GM13977 (cell line): ENCODE measurements at regions not wholly inside any gene's neighbourhood (a gene's known extent, or its start where the extent isn't known, plus 50 kb on each side); places are given as distances from the start of the nearest gene placed in this dataset.

Source experiments
- DNase-seq: peaks from one replicate; pipeline ENCODE4 v3.0.0; 2012; ENCODE audit warnings: low spot score
- in situ Hi-C: fragments of 300-500 bp; cut with MboI; formaldehyde crosslinking; loops from one replicate; pipeline ENCODE4 v1.12.0; 2022; ENCODE audit warnings: low sequenced_read_pairs, low pct_unique_long_range_greater_than_20kb, mixed read lengths, inconsistent platforms; ENCODE audit not compliant: unreplicated experiment
- TF ChIP-seq, protein P1 (sequence below): IDR thresholded peaks from 2 replicates; pipeline ENCODE4 v1.5.1; 2012; ENCODE audit warnings: mild to moderate bottlenecking, control low read depth; ENCODE audit not compliant: insufficient read depth; ENCODE audit errors: extremely low read depth, missing control alignments

DNA sequence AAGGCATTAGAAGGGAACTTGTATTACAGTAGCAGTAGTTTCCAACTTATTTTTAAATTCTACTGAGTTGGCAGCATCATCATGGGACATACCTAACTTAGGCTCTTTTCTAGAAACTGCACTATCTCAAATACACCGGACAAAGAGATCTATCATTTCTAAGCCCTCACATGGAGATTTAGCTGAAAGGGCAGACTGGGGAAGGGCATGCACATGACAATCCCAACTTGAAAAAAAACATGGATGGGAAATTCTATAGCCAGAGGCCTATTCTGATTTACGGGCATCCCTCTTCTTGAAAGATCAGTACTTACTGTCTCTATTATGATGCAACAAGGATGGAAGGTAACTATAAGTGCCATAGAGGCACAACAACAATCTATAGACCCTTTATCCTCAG is 1328.6 kb downstream of the UQCRFS1 start:
- in situ Hi-C loops = no loop called here
- DNase-seq = no peak
- TF ChIP-seq, protein P1, sequence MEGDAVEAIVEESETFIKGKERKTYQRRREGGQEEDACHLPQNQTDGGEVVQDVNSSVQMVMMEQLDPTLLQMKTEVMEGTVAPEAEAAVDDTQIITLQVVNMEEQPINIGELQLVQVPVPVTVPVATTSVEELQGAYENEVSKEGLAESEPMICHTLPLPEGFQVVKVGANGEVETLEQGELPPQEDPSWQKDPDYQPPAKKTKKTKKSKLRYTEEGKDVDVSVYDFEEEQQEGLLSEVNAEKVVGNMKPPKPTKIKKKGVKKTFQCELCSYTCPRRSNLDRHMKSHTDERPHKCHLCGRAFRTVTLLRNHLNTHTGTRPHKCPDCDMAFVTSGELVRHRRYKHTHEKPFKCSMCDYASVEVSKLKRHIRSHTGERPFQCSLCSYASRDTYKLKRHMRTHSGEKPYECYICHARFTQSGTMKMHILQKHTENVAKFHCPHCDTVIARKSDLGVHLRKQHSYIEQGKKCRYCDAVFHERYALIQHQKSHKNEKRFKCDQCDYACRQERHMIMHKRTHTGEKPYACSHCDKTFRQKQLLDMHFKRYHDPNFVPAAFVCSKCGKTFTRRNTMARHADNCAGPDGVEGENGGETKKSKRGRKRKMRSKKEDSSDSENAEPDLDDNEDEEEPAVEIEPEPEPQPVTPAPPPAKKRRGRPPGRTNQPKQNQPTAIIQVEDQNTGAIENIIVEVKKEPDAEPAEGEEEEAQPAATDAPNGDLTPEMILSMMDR = no peak

DNA sequence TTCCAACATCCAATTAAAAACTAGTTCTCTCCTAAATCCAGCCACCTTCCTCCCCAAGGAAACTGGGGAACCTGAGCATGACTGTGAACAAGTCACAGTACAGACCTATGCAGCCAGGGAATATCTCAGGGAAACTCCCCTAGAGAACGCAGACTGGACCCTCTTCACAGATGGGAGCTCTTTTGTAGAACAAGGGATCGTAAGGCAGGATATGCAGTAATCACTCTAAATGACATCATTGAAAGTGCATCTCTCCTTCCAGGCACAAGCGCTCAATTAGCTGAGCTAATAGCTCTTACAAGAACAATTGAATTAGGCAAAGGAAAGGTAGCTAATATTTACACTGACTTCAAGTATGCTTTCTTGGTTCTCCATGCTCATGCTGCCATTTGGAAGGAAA is 1331.7 kb downstream of the UQCRFS1 start:
- no peak for DNase-seq
- TF ChIP-seq, protein P1 = no peak
- in situ Hi-C loops = no loop called here

DNA sequence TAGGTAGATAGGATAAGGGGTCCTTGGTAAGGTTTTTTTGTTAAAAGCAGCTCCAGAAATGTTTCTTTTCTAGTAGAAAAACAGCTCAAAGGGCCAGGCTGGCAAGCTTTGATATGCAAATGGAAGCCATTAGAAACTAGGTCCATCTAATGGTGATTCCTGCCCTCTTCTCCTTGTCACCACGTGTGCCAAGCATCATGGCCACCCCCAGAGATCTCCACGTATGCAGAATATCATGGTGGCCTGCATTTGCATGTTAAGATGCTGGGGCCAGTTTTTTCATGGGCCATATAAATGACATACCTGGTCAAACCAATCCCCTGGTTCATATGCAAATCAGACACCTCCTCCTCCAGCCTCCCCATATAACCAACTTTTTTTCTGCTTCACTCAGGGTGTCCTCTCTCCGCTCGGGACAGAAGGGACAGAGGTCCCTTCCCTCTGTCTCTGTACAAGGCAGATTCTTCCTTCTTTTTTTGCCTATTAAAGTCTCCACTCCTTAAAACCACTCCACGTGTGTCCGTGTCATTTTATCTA is 1335.9 kb downstream of the UQCRFS1 start:
- TF ChIP-seq, protein P1 = no peak
- in situ Hi-C loops = no loop called here
- no peak for DNase-seq

DNA sequence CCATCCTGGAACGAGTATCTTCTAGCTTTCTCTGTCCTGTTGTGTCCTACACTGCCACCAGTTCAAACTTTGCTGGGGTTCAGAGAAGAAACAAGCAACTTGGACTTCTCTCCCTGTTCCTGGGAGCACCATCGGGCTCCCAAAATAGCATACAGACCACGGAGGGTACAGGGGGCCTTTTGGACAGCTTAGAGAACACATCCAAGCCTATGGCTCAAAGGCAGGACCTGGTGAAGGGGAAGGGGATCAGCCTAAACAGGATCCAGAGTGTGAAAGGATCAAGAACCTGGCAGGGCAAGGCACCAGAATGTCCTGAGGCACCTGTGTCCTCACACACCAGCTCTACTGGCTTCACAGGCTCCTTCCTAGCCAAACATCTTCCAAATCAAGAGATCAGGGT is 1336.5 kb downstream of the UQCRFS1 start:
- DNase-seq = no peak

DNA sequence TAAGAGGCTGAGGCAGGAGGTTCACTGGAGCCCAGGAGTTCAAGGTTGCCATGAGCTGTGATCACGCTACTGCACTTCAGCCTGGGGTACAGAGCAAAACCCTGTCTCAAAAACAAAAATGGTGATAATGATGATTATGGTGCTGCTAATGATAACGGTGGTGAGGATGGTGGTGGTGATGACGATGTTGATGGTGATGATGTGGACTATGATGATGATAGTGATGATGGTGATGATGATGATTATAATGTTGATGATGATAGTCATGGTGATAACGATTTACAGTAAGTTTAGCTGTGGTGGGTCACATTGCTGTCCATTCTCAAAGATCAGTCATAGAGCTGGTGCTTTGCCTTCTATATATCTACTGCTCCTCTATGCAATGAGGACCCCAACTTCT is 1340.6 kb downstream of the UQCRFS1 start:
- in situ Hi-C loops = no loop called here
- TF ChIP-seq, protein P1 = no peak
- DNase-seq = no peak

More for the DNA sequence above, 1336.5 kb downstream of the UQCRFS1 start:
- in situ Hi-C loops = no loop called here
- TF ChIP-seq, protein P1 = no peak

DNA sequence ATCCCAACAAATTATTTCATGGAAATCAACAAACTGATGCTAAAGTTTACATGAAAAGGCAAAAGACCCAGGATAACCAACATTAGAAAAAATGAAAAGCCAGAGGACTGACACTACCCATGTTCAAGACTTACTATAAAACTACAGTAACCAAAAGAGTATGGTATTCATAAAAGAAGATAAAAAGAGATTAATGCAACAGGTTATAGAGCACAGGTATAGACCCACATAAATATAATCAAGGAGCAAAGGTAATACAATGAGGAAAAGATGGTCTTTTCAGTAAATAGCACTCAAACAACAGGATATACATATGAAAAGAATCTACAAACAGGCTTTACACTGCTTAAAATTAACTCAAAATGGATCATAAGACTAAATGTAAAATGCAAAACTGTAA is 1342.7 kb downstream of the UQCRFS1 start:
- in situ Hi-C loops = no loop called here
- no peak for DNase-seq
- TF ChIP-seq, protein P1 = no peak

DNA sequence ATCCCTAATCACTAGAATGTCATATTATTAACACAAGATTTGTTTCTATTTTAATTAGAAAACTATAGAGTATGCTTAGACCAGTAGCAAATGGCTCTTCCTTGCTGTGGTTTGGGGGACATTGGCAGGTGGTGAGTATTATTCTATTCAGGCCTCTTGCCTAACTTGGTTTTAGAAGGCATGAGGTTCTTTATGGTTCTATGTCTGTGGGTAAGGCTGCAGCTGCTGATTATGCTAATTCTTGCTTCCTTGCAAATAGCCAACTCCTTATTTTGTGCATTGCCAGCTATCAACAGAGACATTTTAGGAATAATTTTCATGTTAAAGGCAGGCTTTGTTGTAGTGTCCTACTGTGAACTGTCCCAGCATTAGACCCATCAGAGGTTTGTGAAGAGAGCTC is 1344.9 kb downstream of the UQCRFS1 start:
- no peak for DNase-seq
- in situ Hi-C loops = no loop called here
- TF ChIP-seq, protein P1 = no peak
